GM12872 (cell line): ENCODE measurements at regions not wholly inside any gene's neighbourhood (a gene's known extent, or its start where the extent isn't known, plus 50 kb on each side); places are given as distances from the start of the nearest gene placed in this dataset.

ENCODE experiments used
- TF ChIP-seq, protein P1 (sequence below): IDR thresholded peaks from 3 replicates; pipeline ENCODE4 v1.5.1; 2011; ENCODE audit warnings: low read depth, mild to moderate bottlenecking, low read length, moderate library complexity; ENCODE audit not compliant: insufficient read depth

DNA sequence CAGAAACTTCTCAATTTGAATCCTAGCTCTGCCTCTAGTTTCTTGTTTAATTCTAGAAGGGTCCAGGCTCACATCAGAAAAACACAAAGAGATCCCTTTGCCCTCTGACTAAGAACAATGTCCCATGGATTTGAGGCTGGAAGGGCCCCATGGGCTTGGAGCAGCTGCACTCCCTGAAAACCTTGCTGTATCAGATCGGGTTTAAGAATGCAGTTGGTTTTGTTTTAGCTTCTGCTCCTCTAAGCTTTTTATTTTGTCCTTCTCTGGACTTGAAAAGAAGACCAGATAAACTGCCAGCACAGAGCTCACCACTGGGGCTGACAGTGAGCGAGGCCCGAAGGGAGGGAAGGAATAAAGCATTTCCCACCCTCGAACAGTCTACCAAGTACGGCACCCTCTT lies 69.2 kb upstream of the WIPF1 start:
- TF ChIP-seq, protein P1, sequence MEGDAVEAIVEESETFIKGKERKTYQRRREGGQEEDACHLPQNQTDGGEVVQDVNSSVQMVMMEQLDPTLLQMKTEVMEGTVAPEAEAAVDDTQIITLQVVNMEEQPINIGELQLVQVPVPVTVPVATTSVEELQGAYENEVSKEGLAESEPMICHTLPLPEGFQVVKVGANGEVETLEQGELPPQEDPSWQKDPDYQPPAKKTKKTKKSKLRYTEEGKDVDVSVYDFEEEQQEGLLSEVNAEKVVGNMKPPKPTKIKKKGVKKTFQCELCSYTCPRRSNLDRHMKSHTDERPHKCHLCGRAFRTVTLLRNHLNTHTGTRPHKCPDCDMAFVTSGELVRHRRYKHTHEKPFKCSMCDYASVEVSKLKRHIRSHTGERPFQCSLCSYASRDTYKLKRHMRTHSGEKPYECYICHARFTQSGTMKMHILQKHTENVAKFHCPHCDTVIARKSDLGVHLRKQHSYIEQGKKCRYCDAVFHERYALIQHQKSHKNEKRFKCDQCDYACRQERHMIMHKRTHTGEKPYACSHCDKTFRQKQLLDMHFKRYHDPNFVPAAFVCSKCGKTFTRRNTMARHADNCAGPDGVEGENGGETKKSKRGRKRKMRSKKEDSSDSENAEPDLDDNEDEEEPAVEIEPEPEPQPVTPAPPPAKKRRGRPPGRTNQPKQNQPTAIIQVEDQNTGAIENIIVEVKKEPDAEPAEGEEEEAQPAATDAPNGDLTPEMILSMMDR = no peak

DNA sequence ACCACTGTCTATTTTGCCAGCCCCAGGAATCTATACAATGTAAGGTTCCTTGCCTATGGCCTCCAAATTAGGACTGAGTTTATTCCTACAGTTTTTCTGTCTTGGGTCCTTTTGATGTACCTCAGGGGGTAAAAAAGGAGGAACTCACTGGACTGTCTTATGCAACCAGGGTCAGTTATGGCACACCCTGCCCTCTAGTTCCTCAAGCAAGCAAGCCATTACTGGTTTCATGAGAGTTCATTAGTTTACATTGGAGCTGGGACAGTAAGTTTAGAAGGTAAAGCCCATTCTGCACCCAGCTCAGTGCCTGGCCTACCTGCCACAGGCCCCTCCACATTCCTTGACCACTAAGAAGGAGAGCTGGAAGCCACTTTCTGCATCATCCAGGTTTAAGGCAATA lies 68.7 kb upstream of the WIPF1 start:
- TF ChIP-seq, protein P1 = no peak

DNA sequence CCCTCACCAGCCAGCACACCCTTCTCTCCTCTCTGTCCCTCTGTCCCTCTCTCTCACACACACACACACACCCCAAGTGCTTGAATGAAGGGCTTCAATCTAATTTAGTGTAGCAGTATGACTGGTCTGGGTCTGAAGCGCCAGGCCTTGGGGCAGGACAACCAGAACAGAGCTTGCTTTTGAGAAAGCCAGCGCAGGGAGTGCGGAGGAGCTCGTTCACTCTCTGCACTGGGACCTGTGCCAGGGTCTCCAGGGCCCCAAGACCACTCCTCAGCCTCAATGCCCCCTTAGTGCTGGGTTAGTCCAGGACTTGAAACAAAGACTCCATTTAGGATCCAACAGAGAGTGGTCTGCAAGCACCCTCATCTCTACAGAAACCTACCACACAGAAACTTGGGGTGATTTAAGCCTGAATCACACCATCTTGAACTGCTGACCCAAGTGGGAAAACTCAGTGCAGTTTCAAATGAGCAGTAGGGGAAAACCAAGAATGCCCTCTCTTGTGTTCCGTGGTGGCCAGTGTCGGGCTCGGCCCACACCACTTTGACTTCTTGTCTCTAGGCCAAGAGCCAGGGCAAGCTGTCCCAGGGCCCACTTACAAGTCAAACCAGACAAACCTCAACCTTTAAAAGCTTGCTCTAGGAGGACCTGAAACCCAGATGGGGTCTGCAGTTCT lies 66.6 kb upstream of the WIPF1 start:
- TF ChIP-seq, protein P1 = no peak

DNA sequence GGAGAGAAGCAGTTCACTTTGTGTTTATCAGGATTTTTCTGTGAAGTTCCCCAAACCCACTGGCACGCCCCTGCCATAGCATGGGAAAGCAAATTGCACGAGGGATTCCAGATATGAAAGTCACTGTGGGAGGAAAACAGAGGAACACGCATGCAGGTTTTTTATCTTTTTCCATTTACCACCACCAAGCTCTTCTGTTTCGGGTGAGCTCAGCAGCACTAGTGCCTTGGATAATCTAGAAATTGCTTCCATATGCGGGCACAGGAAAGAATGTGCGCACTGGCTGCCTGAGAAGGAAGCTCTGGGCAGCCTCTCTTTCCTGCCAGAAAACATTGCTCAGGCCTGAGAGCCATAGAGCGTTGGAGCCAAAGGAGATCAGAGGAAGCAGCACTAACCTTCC lies 65.9 kb upstream of the WIPF1 start:
- TF ChIP-seq, protein P1 = no peak

DNA sequence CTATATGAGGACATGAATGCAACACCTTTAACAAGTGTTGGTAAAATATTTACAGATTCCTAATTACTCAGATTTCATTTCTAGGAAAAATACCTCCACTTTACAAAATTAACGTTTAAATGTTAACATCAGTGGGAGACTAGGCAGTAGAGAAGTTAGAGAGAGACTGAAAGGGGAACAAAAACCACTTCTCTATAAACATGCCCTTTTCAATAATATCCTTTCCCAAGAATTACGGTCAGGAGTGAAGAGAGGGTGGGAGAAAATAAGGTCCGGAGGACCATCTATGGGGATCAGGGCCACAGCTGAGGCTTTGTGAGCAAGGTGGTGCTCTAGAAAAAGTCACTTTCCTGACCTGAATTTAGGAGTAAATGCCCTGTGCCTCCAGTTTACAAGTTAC lies 65.3 kb upstream of the WIPF1 start:
- TF ChIP-seq, protein P1 = no peak

DNA sequence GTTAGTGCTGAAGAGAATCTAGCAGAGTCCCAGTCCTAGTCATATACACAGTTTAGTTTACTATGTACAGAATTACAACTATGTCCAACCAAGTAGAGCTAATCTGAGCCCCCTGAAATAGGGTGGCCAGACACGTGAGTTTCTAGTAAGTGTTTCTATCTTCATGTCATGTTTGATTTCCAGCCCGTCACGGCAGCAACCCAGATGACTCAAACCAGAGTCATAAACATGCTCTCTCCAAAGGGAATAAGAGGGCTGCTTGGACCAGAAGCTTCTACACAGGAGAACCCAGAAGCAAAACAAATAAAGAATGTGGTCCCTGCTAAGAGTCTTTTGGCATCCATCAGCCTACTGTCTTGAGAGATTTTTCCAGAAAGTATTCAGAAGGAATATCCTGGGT lies 64.9 kb upstream of the WIPF1 start:
- TF ChIP-seq, protein P1 = no peak

DNA sequence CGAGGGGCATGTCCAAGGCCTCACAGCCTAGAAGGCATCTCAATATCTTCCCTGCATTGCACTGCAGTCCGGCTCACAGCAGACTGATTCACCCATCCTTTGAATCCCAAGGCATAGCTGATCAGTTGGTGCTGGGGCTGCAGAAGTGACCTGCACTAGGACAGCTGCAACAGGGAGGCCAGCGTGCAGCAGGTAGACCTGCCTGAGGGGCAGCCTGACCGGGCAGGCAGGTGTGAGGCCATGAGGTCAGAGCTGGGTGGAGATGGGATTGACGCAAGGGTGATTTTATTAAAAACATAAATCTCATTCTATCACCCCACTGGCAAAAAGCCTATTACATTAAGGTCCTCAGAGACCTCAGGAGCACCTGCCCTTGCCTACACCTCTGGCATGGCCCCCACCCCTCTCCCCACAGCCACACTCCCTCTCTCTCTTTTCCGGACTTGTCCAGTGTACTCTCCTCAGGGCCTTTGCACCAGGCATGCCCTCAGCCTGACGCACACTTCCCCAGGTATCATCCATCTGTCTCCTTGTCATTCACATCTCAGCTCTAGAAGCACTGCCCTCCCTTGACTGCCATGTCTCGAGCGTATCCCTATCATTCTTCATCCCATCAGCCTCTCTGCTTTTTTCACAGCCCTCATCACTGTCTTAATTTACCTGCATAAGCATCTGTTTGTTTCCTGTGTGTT lies 63.5 kb upstream of the WIPF1 start:
- TF ChIP-seq, protein P1 = no peak
